CD14-positive monocyte (primary cell): ENCODE measurements at regions not wholly inside any gene's neighbourhood (a gene's known extent, or its start where the extent isn't known, plus 50 kb on each side); places are given as distances from the start of the nearest gene placed in this dataset.

ENCODE experiments used
- DNase-seq, 3 donors: peaks; one replicate each; pipeline ENCODE4 v3.0.0-alpha.2; 2011 to 2022
- H2AFZ ChIP-seq: 2 replicates; pipeline ENCODE4 v1.6.0; 2012; ENCODE audit warnings: mild to moderate bottlenecking, low read depth, low read length, inconsistent platforms; ENCODE audit not compliant: insufficient read depth, poor library complexity, severe bottlenecking
- H3K27ac ChIP-seq, 2 donors: 1 replicate in 1 of 2; 2 replicates in 1 of 2; pipeline ENCODE4 v1.5.1; 2012 to 2013; ENCODE audit warnings: low read length in 2 of 2, control low read depth in 1 of 2, inconsistent platforms in 1 of 2, low read depth in 1 of 2, mild to moderate bottlenecking in 1 of 2
- H3K27me3 ChIP-seq, 2 donors: one replicate each; pipeline versions ENCODE4 v1.6.0 to v1.6.1; 2011 to 2013; ENCODE audit warnings: low read length in 2 of 2; ENCODE audit not compliant: control insufficient read depth in 2 of 2, insufficient read depth in 2 of 2
- H3K36me3 ChIP-seq, 2 donors: replicated peaks in 1 of 2; 1 replicate in 1 of 2; 2 replicates in 1 of 2; pipeline versions ENCODE4 v1.5.1 to v1.6.1; 2012 to 2013; ENCODE audit warnings: low read length in 2 of 2, control low read depth in 1 of 2, inconsistent platforms in 1 of 2, mild to moderate bottlenecking in 1 of 2; ENCODE audit not compliant: insufficient read depth in 2 of 2, control insufficient read depth in 1 of 2
- H3K4me1 ChIP-seq, 2 donors: 1 replicate in 1 of 2; 2 replicates in 1 of 2; pipeline versions ENCODE4 v1.5.1 to v1.6.1; 2012 to 2013; ENCODE audit warnings: low read length in 2 of 2, control low read depth in 1 of 2, inconsistent platforms in 1 of 2, mild to moderate bottlenecking in 1 of 2, moderate library complexity in 1 of 2; ENCODE audit not compliant: insufficient read depth in 2 of 2, control insufficient read depth in 1 of 2
- H3K4me2 ChIP-seq: replicated peaks from 2 replicates; pipeline ENCODE3; 2012; ENCODE audit warnings: low read length, moderate library complexity, mild to moderate bottlenecking; ENCODE audit not compliant: poor library complexity, severe bottlenecking; ENCODE audit errors: extremely low read depth
- H3K4me3 ChIP-seq, 3 experiments: fragments of 200-600 bp in 1 of 3; sonication (generic) in 1 of 3; replicated peaks in 1 of 3; 1 replicate in 2 of 3; 2 replicates in 1 of 3; pipeline ENCODE4 v1.5.1; 2011 to 2013; ENCODE audit warnings: low read length in 3 of 3, mild to moderate bottlenecking in 3 of 3, control low read depth in 2 of 3, low read depth in 2 of 3, inconsistent platforms in 1 of 3, moderate library complexity in 1 of 3
- H3K79me2 ChIP-seq: 2 replicates; pipeline ENCODE4 v1.6.0; 2012; ENCODE audit warnings: mild to moderate bottlenecking, control low read depth, inconsistent platforms, low read length, moderate library complexity; ENCODE audit not compliant: insufficient read depth
- H3K9ac ChIP-seq: 2 replicates; pipeline ENCODE4 v1.6.0; 2017; ENCODE audit warnings: low read length, mild to moderate bottlenecking; ENCODE audit not compliant: insufficient read depth, poor library complexity, severe bottlenecking
- H3K9me3 ChIP-seq, 2 donors: replicated peaks in 1 of 2; 1 replicate in 1 of 2; 2 replicates in 1 of 2; pipeline versions ENCODE4 v1.5.1 to v1.6.1; 2012 to 2013; ENCODE audit warnings: low read length in 2 of 2, control low read depth in 1 of 2; ENCODE audit not compliant: control insufficient read depth in 1 of 2, insufficient read depth in 1 of 2
- H4K20me1 ChIP-seq: 2 replicates; pipeline ENCODE4 v1.6.0; 2012; ENCODE audit warnings: mild to moderate bottlenecking, low read length, control low read depth, moderate library complexity; ENCODE audit not compliant: insufficient read depth
- H3K27ac Mint-ChIP-seq, 7 donors: one replicate each; pipeline ENCODE4 v1.8.0; 2020; ENCODE audit warnings: mild to moderate bottlenecking in 7 of 7, mixed read lengths in 7 of 7, moderate library complexity in 6 of 7, inconsistent platforms in 2 of 7
- H3K27me3 Mint-ChIP-seq, 3 donors: one replicate each; pipeline ENCODE4 v1.8.0; 2021 to 2022; ENCODE audit warnings: low read depth in 3 of 3, mild to moderate bottlenecking in 3 of 3, mixed read lengths in 3 of 3, moderate library complexity in 3 of 3, inconsistent platforms in 1 of 3
- H3K36me3 Mint-ChIP-seq, 2 donors: one replicate each; pipeline ENCODE4 v1.8.0; 2020; ENCODE audit warnings: mixed read lengths in 2 of 2, inconsistent platforms in 1 of 2, mild to moderate bottlenecking in 1 of 2
- H3K4me1 Mint-ChIP-seq: one replicate; pipeline ENCODE4 v1.8.0; 2020; ENCODE audit warnings: mild to moderate bottlenecking, mixed read lengths
- H3K4me3 Mint-ChIP-seq, 2 donors: one replicate each; pipeline ENCODE4 v1.8.0; 2020; ENCODE audit warnings: mild to moderate bottlenecking in 2 of 2, mixed read lengths in 2 of 2, moderate library complexity in 1 of 2
- H3K9me3 Mint-ChIP-seq, 7 donors: one replicate each; pipeline ENCODE4 v1.8.0; 2020 to 2022; ENCODE audit warnings: mixed read lengths in 7 of 7, mild to moderate bottlenecking in 6 of 7, moderate library complexity in 6 of 7, inconsistent platforms in 2 of 7
- WGBS: methylation state at CpG from one replicate; pipeline ENCODE4 v1.1.5; 2013; ENCODE audit warnings: missing lambda C conversion rate; ENCODE audit not compliant: insufficient coverage; 5-methylcytosine and 5-hydroxymethylcytosine counted together
- intact Hi-C, 2 donors: fragments of 100-400 bp; cut with micrococcal nuclease; formaldehyde crosslinking; loops; one replicate each; pipeline versions ENCODE4 v1.15.0 to v1.15.1; 2023
- TF ChIP-seq, protein P1 (sequence below): fragments of 200-600 bp; IDR thresholded peaks from one replicate; pipeline ENCODE4 v1.8.0; 2022; ENCODE audit warnings: antibody characterized with exemption, mild to moderate bottlenecking

DNA sequence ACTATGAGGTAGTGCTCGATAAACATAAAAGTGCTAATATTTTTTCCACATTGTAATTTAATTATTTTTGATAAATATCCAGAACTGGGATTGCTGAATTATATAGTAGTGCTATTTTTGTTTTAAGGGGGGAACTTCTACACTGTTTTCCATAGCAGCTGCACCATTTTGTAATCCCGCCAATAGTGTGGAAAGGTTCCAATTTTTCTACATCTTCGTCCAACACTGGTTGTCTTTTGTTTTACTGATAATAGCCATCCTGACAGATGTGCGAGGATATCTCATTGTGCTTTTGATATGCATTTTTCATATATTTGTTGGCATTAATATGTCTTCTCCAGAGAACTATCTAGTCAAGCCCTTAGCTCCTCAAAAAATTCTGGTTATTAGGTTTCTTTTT is 259.6 kb upstream of the KCNJ16 start:
- no peaks in the 10 kb centered on the region for H3K36me3 Mint-ChIP-seq
- H3K27ac Mint-ChIP-seq = no peak overlapping the region
- H3K9me3 ChIP-seq = peaks cover 0 to 3% of the 10 kb centered on the region in 2 donors
- H4K20me1 ChIP-seq = no peaks in the 10 kb centered on the region
- intact Hi-C loops = no loop called here
- H3K79me2 ChIP-seq = no peaks in the 10 kb centered on the region
- no peaks in the 10 kb centered on the region for H3K27me3 ChIP-seq
- no peak overlapping the region for H3K4me3 ChIP-seq
- DNase-seq = no peak
- no peaks in the 10 kb centered on the region for H3K4me1 ChIP-seq
- H3K36me3 ChIP-seq = no peaks in the 10 kb centered on the region
- no peak overlapping the region for H3K4me3 Mint-ChIP-seq
- peaks cover 0 to 3% (median 0%) of the 10 kb centered on the region in 7 donors for H3K9me3 Mint-ChIP-seq
- no peak overlapping the region for H3K9ac ChIP-seq
- H3K27me3 Mint-ChIP-seq = peaks cover 0 to 3% (median 1%) of the 10 kb centered on the region in 3 donors
- H3K4me2 ChIP-seq = no peak overlapping the region
- H2AFZ ChIP-seq = no peak overlapping the region
- TF ChIP-seq, protein P1, sequence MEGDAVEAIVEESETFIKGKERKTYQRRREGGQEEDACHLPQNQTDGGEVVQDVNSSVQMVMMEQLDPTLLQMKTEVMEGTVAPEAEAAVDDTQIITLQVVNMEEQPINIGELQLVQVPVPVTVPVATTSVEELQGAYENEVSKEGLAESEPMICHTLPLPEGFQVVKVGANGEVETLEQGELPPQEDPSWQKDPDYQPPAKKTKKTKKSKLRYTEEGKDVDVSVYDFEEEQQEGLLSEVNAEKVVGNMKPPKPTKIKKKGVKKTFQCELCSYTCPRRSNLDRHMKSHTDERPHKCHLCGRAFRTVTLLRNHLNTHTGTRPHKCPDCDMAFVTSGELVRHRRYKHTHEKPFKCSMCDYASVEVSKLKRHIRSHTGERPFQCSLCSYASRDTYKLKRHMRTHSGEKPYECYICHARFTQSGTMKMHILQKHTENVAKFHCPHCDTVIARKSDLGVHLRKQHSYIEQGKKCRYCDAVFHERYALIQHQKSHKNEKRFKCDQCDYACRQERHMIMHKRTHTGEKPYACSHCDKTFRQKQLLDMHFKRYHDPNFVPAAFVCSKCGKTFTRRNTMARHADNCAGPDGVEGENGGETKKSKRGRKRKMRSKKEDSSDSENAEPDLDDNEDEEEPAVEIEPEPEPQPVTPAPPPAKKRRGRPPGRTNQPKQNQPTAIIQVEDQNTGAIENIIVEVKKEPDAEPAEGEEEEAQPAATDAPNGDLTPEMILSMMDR = no peak
- no peaks in the 10 kb centered on the region for H3K4me1 Mint-ChIP-seq
- WGBS = no CpG with 5 or more reads among the region's 4 CpGs
- no peak overlapping the region for H3K27ac ChIP-seq

DNA sequence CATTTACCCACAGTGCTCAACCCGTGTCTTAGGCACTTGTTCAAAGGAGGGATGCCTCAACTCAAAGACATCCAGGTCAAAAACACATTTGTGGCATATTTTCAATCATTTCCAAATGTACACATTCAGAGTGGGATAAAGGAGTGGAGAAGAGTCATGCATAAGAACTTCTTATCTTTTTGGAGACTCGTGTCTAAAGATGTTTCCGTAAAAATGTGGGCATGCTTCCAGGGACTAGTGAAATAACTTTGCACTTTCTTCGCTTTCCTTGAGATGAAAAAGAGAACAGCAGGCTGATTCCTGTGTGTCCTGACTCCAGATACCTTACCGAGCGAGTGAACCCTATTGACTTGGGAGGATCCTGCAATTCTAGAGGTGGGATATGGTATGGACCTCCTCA is 256.6 kb upstream of the KCNJ16 start:
- Histone ChIP-seq H3K4me2 (no peak overlapping the region), H3K36me3 (no peaks in the 10 kb centered on the region), H3K4me3 (no peak overlapping the region), H3K4me1 (no peaks in the 10 kb centered on the region), H3K27ac (no peak overlapping the region), H3K27me3 (no peaks in the 10 kb centered on the region), H3K9me3 (peaks cover 14 to 24% of the 10 kb centered on the region in 2 donors), H3K79me2 (no peaks in the 10 kb centered on the region), H3K9ac (no peak overlapping the region), H2AFZ (no peak overlapping the region), H4K20me1 (no peaks in the 10 kb centered on the region)
- WGBS = 93% methylated on average over 3 of the region's 6 CpGs
- Mint-ChIP-seq H3K27ac (no peak overlapping the region), H3K4me3 (no peak overlapping the region), H3K36me3 (no peaks in the 10 kb centered on the region), H3K27me3 (peaks cover 0 to 3% (median 0%) of the 10 kb centered on the region in 3 donors), H3K4me1 (no peaks in the 10 kb centered on the region), H3K9me3 (peaks cover 7 to 16% (median 14%) of the 10 kb centered on the region in 7 donors)
- TF ChIP-seq, protein P1 = no peak
- DNase-seq = no peak
- intact Hi-C loops = no loop called here
